Hematopoietic multipotent progenitor cell treated with erythropoietin and hydrocortisone succinate and interleukin-3 and kit ligand, for 6 days (in vitro differentiated cells): ENCODE measurements at regions not wholly inside any gene's neighbourhood (a gene's known extent, or its start where the extent isn't known, plus 50 kb on each side); places are given as distances from the start of the nearest gene placed in this dataset.
"Not testable (repeated sequence)": the region's sequence is repeated elsewhere in the genome, so short reads cannot be mapped to it uniquely, and the experiment has no call there.

Experiments used
- DNase-seq: peaks from one replicate; pipeline ENCODE4 v3.0.0-alpha.2; 2015

- peak; percentile 86 for DNase-seq
Measured at GRCh38 chr5:56763711-56764466, 51.5 kb upstream of the MAP3K1 start.

- DNase-seq, result peak; percentile 29
Measured at GRCh38 chr5:56763182-56763581, 52.2 kb upstream of the MAP3K1 start.

GRCh38 chr5:56761151-56761885 lies 54.0 kb upstream of the MAP3K1 start:
- DNase-seq, result peak; percentile 36

- no peak for DNase-seq
Measured at GRCh38 chr5:56760723-56761122, 54.6 kb upstream of the MAP3K1 start.

- no peak for DNase-seq
Measured at GRCh38 chr5:56759521-56760216, 55.7 kb upstream of the MAP3K1 start.

GRCh38 chr5:56757077-56757476 lies 58.3 kb upstream of the MAP3K1 start:
- DNase-seq, result no peak

- no peak for DNase-seq
Measured at GRCh38 chr5:56755036-56755555, 60.3 kb upstream of the MAP3K1 start.

GRCh38 chr5:56753588-56753987 lies 61.8 kb upstream of the MAP3K1 start:
- DNase-seq, result not testable (repeated sequence)

GRCh38 chr5:56751572-56752313 lies 63.6 kb upstream of the MAP3K1 start:
- DNase-seq, result no peak

GRCh38 chr5:56749842-56750241 lies 65.5 kb upstream of the MAP3K1 start:
- no peak for DNase-seq

- DNase-seq, result no peak
Measured at GRCh38 chr5:56746553-56747339, 68.6 kb upstream of the MAP3K1 start.

GRCh38 chr5:56745864-56746263 lies 69.5 kb upstream of the MAP3K1 start:
- DNase-seq, result no peak

GRCh38 chr5:56740868-56741267 lies 74.5 kb upstream of the MAP3K1 start:
- no peak for DNase-seq

GRCh38 chr5:56739990-56740389 lies 75.4 kb upstream of the MAP3K1 start:
- peak; percentile 40 for DNase-seq

GRCh38 chr5:56737951-56738606 lies 77.3 kb upstream of the MAP3K1 start:
- DNase-seq, result no peak

GRCh38 chr5:56737002-56737621 lies 78.2 kb upstream of the MAP3K1 start:
- DNase-seq, result peak; percentile 17

GRCh38 chr5:56735849-56736641 lies 79.3 kb upstream of the MAP3K1 start:
- DNase-seq, result peak; percentile 50

- DNase-seq, result no peak
Measured at GRCh38 chr5:56734091-56734694, 81.2 kb upstream of the MAP3K1 start.

GRCh38 chr5:56733580-56733979 lies 81.8 kb upstream of the MAP3K1 start:
- DNase-seq, result no peak

- DNase-seq, result no peak
Measured at GRCh38 chr5:56732121-56732520, 83.2 kb upstream of the MAP3K1 start.
